ENCODE measurements at regions not wholly inside any gene's neighbourhood (a gene's known extent, or its start where the extent isn't known, plus 50 kb on each side); places are given as distances from the start of the nearest gene placed in this dataset.
"Not testable (repeated sequence)": the region's sequence is repeated elsewhere in the genome, so short reads cannot be mapped to it uniquely, and the experiment has no call there.

GRCh38 chr5:50590444-50591189 is 75.8 kb upstream of the PARP8 start:
- not testable (repeated sequence) for H3K4me2 ChIP-seq (ENCODE audit: insufficient read depth, insufficient read length, low read length)

GRCh38 chr5:50591338-50591737 is 75.1 kb upstream of the PARP8 start:
- H3K9ac ChIP-seq (ENCODE audit: extremely low read depth, insufficient read length, low read length); H3K79me2 ChIP-seq (ENCODE audit: insufficient read depth, low read length); H3K36me3 Mint-ChIP-seq (ENCODE audit: insufficient read depth in 1 of 3, low read depth in 3 of 3); H2BK15ac ChIP-seq (ENCODE audit: low read depth, low read length); H3K18ac ChIP-seq (ENCODE audit: insufficient read length, low read depth, low read length); H3T11ph ChIP-seq (ENCODE audit: low read length); DNase-seq; H3K9me3 ChIP-seq (ENCODE audit: control insufficient read depth, low read depth, low read length); H3K27ac Mint-ChIP-seq; H2BK120ac ChIP-seq (ENCODE audit: low read depth, low read length, poor library complexity, severe bottlenecking); H2BK20ac ChIP-seq (ENCODE audit: low read depth, low read length, poor library complexity, severe bottlenecking); H2BK5ac ChIP-seq (ENCODE audit: insufficient read length, low read length); H3K14ac ChIP-seq (ENCODE audit: insufficient read depth, low read length); H3K79me1 ChIP-seq (ENCODE audit: insufficient read depth, low read depth, low read length, poor library complexity, severe bottlenecking); H3K56ac ChIP-seq (ENCODE audit: insufficient read length, low read depth, low read length); H3K27me3 Mint-ChIP-seq (ENCODE audit: low read depth); H2AK5ac ChIP-seq (ENCODE audit: insufficient read length, low read length); H3K27me3 ChIP-seq (ENCODE audit: insufficient read depth, low read length); H4K91ac ChIP-seq (ENCODE audit: insufficient read length, low read depth, low read length); H3K23me2 ChIP-seq (ENCODE audit: insufficient read length, low read depth, low read length, poor library complexity, severe bottlenecking); H3K4ac ChIP-seq (ENCODE audit: low read depth, low read length); H3K4me2 ChIP-seq (ENCODE audit: insufficient read depth, insufficient read length, low read length); H4K8ac ChIP-seq (replicated peaks; ENCODE audit: insufficient read length, low read depth, low read length); H4K20me1 ChIP-seq (ENCODE audit: control insufficient read depth, insufficient read depth, insufficient read length); H4K5ac ChIP-seq (ENCODE audit: insufficient read length, low read depth, low read length); H3K4me1 ChIP-seq (ENCODE audit: insufficient read depth, low read length); H3K27ac ChIP-seq (ENCODE audit: insufficient read length, low read depth, low read length); H2BK12ac ChIP-seq (ENCODE audit: insufficient read length, low read depth, low read length); H3K9me3 Mint-ChIP-seq; H3K4me3 Mint-ChIP-seq; H3K23ac ChIP-seq (ENCODE audit: insufficient read length, low read depth, low read length); H2AFZ ChIP-seq (ENCODE audit: low read length): not testable (repeated sequence)
- peaks cover 16 to 25% of the 10 kb centered on the region in 2 experiments for H3K4me1 Mint-ChIP-seq
- no CpG with 5 or more reads among the region's 1 CpG for WGBS (ENCODE audit: extremely low coverage, insufficient read length, low lambda C conversion rate)

More at GRCh38 chr5:50590444-50591189, 75.8 kb upstream of the PARP8 start:
- H2BK12ac ChIP-seq (ENCODE audit: insufficient read length, low read depth, low read length); H3K18ac ChIP-seq (ENCODE audit: insufficient read length, low read depth, low read length); H2AK5ac ChIP-seq (ENCODE audit: insufficient read length, low read length); H4K8ac ChIP-seq (replicated peaks; ENCODE audit: insufficient read length, low read depth, low read length); H3K9me3 Mint-ChIP-seq; H2BK20ac ChIP-seq (ENCODE audit: low read depth, low read length, poor library complexity, severe bottlenecking); H3K27me3 Mint-ChIP-seq (ENCODE audit: low read depth); H2BK5ac ChIP-seq (ENCODE audit: insufficient read length, low read length); H2BK120ac ChIP-seq (ENCODE audit: low read depth, low read length, poor library complexity, severe bottlenecking); H3K9me3 ChIP-seq (ENCODE audit: control insufficient read depth, low read depth, low read length); H3T11ph ChIP-seq (ENCODE audit: low read length); H3K27me3 ChIP-seq (ENCODE audit: insufficient read depth, low read length); H2BK15ac ChIP-seq (ENCODE audit: low read depth, low read length); H3K79me1 ChIP-seq (ENCODE audit: insufficient read depth, low read depth, low read length, poor library complexity, severe bottlenecking); H4K20me1 ChIP-seq (ENCODE audit: control insufficient read depth, insufficient read depth, insufficient read length); H3K4me3 Mint-ChIP-seq; H3K23ac ChIP-seq (ENCODE audit: insufficient read length, low read depth, low read length); H3K79me2 ChIP-seq (ENCODE audit: insufficient read depth, low read length); H4K5ac ChIP-seq (ENCODE audit: insufficient read length, low read depth, low read length); H3K56ac ChIP-seq (ENCODE audit: insufficient read length, low read depth, low read length); H2AFZ ChIP-seq (ENCODE audit: low read length); H3K27ac ChIP-seq (ENCODE audit: insufficient read length, low read depth, low read length); H3K9ac ChIP-seq (ENCODE audit: extremely low read depth, insufficient read length, low read length); DNase-seq; H3K14ac ChIP-seq (ENCODE audit: insufficient read depth, low read length); H3K36me3 Mint-ChIP-seq (ENCODE audit: insufficient read depth in 1 of 3, low read depth in 3 of 3); H4K91ac ChIP-seq (ENCODE audit: insufficient read length, low read depth, low read length); H3K27ac Mint-ChIP-seq; H3K23me2 ChIP-seq (ENCODE audit: insufficient read length, low read depth, low read length, poor library complexity, severe bottlenecking); H3K4me1 ChIP-seq (ENCODE audit: insufficient read depth, low read length); H3K4ac ChIP-seq (ENCODE audit: low read depth, low read length): not testable (repeated sequence)
- WGBS (ENCODE audit: extremely low coverage, insufficient read length, low lambda C conversion rate), result no CpG with 5 or more reads among the region's 5 CpGs
- peaks cover 23 to 33% of the 10 kb centered on the region in 2 experiments for H3K4me1 Mint-ChIP-seq
